ENCODE measurements at regions not wholly inside any gene's neighbourhood (a gene's known extent, or its start where the extent isn't known, plus 50 kb on each side); places are given as distances from the start of the nearest gene placed in this dataset.

DNA sequence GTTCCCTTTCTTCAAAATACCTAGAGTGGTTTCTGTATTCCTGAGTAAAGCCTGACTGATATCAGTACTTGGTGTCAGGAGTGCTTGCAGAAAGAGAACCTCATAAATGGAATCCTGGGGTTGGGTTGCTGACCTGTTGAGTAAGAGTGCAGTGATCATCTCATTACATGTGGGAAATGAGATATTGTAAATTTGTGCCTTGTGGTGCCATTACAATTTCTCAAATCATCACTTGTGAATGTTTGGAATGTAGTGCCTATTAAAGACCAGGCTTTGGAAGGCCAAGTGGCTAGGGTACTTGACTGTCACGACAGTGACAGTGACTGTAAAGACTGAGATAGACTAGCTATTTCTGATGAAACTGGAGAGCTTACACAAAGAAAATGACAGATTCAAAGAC is 176.7 kb upstream of the CTTNBP2NL start:
- no peak overlapping the region for H2BK20ac ChIP-seq (ENCODE audit: low read depth, low read length)
- H3K36me3 ChIP-seq (ENCODE audit: control insufficient read depth, insufficient read depth, low read length) = no peaks in the 10 kb centered on the region
- no peak overlapping the region for H3K4ac ChIP-seq (ENCODE audit: low read depth, low read length)
- no CpG with 5 or more reads among the region's 1 CpG for whole genome bisulfite sequencing, 2 experiments (ENCODE audit: extremely low coverage in 2 of 2, insufficient read length in 1 of 2)
- H2AK5ac ChIP-seq (ENCODE audit: low read depth, low read length) = no peak overlapping the region
- H3K9me1 ChIP-seq (ENCODE audit: insufficient read depth, low read length) = no peaks in the 10 kb centered on the region
- intact Hi-C loops (cut with micrococcal nuclease) = no loop called here
- no peak for DNase-seq
- H3K9ac ChIP-seq (ENCODE audit: low read depth, low read length) = no peak overlapping the region
- H3K23ac ChIP-seq (ENCODE audit: low read depth, low read length) = no peak overlapping the region
- H2BK15ac ChIP-seq (ENCODE audit: low read depth, low read length) = no peak overlapping the region
- H3K79me1 ChIP-seq (ENCODE audit: low read depth in 1 of 2, low read length in 2 of 2) = no peaks in the 10 kb centered on the region
- no peak overlapping the region for H3K14ac ChIP-seq (replicated peaks; ENCODE audit: low read depth, low read length)
- BruUV-seq (replicated peaks) = no TSS peak
- dilution Hi-C loops (cut with HindIII; ENCODE audit: low sequenced_read_pairs, unreplicated experiment) = no loop called here
- no peak overlapping the region for H2AK9ac ChIP-seq (replicated peaks; ENCODE audit: low read depth, low read length, poor library complexity)
- in situ Hi-C loops (cut with MboI; ENCODE audit: low sequenced_read_pairs) = no loop called here
- no peak for TF ChIP-seq RFX5 (IDR thresholded peaks at IDR 0.05; ENCODE audit: low read depth, low read length)
- TF ChIP-seq CTCF (conservative IDR thresholded peaks at IDR 0.05; ENCODE audit: low read depth, low read length) = no peak
- TF ChIP-seq RAD21 (IDR thresholded peaks at IDR 0.05; ENCODE audit: low read length) = no peak
- no peak for TF ChIP-seq RCOR1 (IDR thresholded peaks at IDR 0.05; ENCODE audit: insufficient replicate concordance, low read length)
- no peak for TF ChIP-seq MAZ (IDR thresholded peaks at IDR 0.05; ENCODE audit: borderline replicate concordance, low read depth, low read length)
- TF ChIP-seq POLR2A (IDR thresholded peaks at IDR 0.05; ENCODE audit: low read depth, low read length) = no peak
- no peak for TF ChIP-seq NFE2L2 (IDR thresholded peaks at IDR 0.05; ENCODE audit: low read depth, low read length)
- no peak for TF ChIP-seq FOS (IDR thresholded peaks at IDR 0.05; ENCODE audit: low read depth, low read length)
- H3K4me1 ChIP-seq (ENCODE audit: control insufficient read depth, insufficient read depth, low read length) = no peaks in the 10 kb centered on the region
- no peak overlapping the region for H4K8ac ChIP-seq (ENCODE audit: low read depth in 2 of 2, low read length in 2 of 2)
- no peaks in the 10 kb centered on the region for H3K9me3 ChIP-seq (ENCODE audit: control insufficient read depth, insufficient read depth, low read length)
- POLR2A ChIA-PET (ENCODE audit: unreplicated experiment) = no interaction called here
- H3K56ac ChIP-seq (ENCODE audit: extremely low read depth, insufficient read depth, low read length) = no peak overlapping the region
- H3K4me3 ChIP-seq (ENCODE audit: insufficient read depth, low read depth, low read length) = no peak overlapping the region
- H4K20me1 ChIP-seq (ENCODE audit: insufficient read depth, low read length) = no peaks in the 10 kb centered on the region
- H3K18ac ChIP-seq (ENCODE audit: low read depth, low read length) = no peak overlapping the region
- no peak overlapping the region for H3K27ac ChIP-seq (ENCODE audit: insufficient read depth, low read length)
- no peak overlapping the region for H4K5ac ChIP-seq (ENCODE audit: low read depth, low read length)
- no peak overlapping the region for H2BK120ac ChIP-seq (ENCODE audit: low read depth, low read length)
- no peak overlapping the region for H2AFZ ChIP-seq (replicated peaks; ENCODE audit: low read length, poor library complexity)
- no peak overlapping the region for H4K91ac ChIP-seq (ENCODE audit: insufficient read depth, low read depth, low read length)
- no peak for ATAC-seq (ENCODE audit: low read depth)
- no peaks in the 10 kb centered on the region for H3K27me3 ChIP-seq (ENCODE audit: control insufficient read depth, insufficient read depth, low read length)
- H2BK5ac ChIP-seq (ENCODE audit: low read depth, low read length, poor library complexity, severe bottlenecking) = no peak overlapping the region
- CTCF ChIA-PET = no interaction called here
- H3K4me2 ChIP-seq (ENCODE audit: low read depth, low read length) = no peak overlapping the region
